ENCODE measurements at regions not wholly inside any gene's neighbourhood (a gene's known extent, or its start where the extent isn't known, plus 50 kb on each side); places are given as distances from the start of the nearest gene placed in this dataset.
"Not testable (repeated sequence)": the region's sequence is repeated elsewhere in the genome, so short reads cannot be mapped to it uniquely, and the experiment has no call there.

DNA sequence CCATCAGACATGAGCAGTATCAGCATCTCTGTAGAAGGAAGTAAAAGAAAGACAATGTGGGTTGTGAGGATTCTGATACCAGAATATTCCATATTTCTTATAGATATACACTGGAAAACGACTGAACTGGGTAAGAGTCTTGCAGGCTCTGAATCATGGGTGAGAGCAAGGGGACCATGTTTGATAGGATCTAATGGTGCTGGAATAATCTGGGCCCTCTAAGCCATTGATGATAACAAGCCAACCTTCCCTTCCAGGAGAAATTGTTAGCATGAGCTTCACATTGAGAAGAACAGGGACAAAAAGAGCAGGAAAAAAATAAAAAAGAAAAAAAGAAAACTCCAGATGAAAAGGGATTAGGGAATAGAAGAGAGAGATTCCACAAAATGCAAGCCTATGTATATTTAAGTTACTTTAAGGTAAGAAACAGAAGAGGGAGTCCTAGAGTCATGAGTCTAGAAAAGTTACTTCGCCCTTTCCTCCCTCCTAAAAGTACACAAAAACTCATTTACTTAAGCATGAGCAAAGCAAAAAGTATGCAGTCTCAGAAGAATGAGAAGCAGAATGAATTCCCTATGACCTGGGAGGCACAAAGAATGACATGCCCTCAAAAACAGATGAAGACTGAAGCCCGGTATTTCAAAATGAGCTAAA, 181.9 kb downstream of the TMEM26 start:
- peak in 1 of 3 donors; percentile 36 for DNase-seq

DNA sequence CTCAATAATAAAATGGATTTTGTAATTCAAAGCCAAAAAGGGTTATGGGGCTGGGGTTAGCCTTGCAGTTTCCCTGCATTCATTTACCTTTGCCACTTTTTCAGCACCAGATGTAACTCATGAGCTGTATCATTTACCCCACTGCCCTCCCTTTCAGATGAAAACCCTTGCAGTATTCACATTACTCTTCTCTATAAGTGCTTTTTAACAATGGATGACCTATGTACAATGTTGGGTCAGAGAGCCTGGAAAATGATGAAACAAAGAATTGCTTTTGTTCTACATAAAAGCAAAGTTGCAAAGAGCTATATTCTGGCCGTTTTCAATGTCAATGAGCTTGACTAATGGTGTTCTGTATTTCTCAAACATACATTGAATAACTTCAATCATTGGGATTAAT, 189.7 kb downstream of the TMEM26 start:
- no peak for DNase-seq

DNA sequence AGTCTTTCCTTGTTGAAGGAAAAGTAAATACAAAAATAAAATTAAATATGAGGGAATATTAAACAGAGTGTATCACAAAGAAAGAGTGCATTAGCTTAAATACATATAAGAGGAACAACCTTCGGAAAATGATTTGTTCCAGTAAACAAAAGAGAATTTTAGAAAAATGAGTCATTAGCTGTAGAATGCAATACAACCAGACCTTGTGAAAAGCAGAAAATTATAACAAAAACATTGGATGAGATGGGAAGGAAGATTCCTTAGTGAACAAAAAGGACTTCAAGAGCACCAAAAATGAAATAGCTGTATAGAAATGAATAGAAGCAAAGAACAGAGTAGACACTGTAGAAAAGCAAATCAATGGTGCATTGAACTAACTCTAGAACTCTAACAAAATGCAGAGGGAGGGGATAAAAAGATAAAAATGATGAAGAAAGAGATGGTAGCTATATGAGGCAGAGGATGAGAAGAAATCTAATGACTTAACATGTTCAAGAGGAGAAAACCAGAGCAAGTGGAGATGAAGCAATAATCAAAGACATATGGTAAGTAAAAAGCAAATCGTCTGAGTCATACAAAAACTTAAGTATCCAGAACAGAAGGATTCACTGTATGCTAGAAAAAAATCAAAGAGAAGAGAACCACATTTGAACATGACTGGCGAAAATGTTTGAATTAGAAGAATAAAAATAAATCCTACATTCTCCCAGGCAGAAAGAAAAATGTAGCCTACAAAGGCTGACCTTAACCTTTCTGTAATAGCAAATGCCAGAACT, 190.5 kb downstream of the TMEM26 start:
- DNase-seq = peak in 1 of 3 donors; percentile 52

DNA sequence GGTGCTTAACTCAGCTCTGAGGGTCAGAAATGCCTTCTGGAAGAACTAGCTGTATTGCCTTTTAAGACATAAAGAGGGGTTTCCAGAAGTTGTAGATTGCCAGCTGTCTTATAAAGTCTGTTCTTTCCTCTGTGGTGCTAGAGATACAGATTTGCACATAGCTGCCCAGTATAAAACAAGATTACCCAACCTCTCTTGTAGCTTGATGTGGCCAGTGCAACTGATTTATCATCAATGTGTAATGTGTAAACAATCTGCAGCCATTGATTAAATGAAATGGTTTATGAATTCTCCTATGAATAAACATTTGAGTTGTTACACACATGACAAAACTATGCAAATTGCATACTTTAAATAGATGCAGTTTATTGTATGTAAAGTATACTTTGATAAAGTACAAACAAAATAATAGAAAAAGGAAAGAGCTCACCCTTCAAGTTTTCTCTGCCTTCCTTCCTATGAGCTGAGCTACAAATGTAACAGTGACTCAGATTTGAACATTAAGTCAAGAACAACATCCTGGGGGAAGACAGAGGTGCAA, 195.2 kb downstream of the TMEM26 start:
- no peak for DNase-seq

DNA sequence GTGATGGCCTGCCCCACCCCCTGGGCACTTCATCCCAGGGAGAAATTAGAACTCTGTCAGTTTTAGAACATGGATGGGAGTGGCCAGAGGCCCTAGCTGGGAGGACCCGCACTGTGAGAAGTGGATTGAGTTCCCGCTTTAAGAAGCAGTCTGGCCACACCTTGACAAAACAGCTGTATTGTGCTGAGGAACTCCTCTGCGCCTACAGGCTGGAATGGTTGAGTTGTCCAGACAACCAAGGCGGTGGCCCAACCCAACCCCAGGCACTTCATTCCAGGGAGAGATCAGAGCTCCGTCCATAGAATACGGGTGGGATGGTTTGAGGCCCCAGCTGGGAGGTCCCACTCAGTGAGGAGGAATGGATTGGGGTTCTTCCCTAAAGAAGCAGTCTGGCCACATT, 196.0 kb downstream of the TMEM26 start:
- DNase-seq = no peak

DNA sequence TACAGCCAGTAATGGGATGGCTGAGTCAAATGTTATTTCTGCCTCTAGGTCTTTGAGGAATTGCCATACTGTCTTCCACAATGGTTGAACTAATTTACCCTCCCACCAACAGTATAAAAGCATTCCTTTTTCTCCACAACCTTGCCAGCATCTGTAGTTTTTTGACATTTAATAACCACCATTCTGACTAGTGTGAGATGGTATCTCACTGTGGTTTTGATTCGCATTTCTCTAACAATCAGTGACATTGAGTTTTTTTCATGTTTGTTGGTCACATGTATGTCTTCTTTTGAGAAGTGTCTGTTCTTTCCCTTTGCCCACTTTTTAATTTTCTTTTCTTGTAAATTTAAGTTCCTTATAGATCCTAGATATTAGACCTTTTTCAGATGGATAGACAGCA, 200.9 kb downstream of the TMEM26 start:
- DNase-seq = not testable (repeated sequence)

DNA sequence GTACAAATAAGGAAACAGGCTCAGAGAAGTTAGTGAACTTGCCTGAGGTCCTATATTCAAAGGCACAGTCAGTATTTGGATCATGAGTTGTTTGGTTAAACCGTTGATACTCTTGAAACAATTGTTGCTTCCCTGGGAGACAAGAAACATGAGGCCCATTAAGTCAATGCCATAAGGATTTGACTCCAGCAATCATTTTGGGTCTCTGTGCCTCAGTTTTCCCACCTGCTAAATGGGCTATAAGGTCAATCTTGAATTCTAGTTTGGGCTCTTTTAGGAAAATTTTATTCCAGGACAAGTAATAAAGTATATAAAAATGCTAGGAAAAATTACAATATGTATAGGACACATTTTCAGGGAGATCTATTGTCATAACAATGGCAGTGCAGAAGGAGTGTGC, 202.1 kb downstream of the TMEM26 start:
- DNase-seq = no peak

DNA sequence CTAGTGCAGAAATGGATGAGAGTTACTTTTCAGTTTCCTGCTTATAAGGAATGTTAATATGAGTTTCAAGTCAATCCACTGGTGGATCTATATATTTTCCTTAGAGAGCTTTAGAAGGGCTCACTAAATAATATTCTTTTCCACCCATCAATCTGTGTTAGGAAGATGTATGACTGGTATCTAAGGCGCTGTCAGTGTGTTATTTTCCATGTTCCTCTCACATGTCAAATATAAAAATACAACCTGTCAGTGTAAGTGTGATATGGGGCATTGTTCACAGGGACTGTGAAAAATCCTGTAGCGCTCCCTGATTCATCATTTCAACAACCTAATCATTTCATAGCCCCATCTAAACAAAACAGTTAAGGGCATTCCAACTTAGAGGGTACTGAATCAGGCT, 203.1 kb downstream of the TMEM26 start:
- DNase-seq = no peak

DNA sequence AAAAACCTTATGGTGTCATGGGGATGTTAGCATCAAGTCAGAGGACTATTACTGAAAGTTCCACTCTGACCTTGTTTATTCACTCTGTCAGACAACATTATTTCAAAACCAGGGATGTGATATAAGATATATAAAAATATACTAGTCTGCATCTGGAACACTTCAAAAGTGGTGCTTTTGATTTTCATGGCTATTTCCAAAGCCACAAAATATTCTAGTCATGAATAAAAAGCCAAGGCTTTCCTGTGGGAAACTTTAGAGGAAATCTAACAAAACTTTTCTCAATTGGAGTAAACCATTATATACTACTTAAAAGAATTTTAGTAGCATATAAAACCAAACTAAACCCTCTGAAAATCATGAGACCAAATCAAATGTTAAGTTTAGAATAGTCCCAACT, 205.2 kb downstream of the TMEM26 start:
- DNase-seq = no peak

DNA sequence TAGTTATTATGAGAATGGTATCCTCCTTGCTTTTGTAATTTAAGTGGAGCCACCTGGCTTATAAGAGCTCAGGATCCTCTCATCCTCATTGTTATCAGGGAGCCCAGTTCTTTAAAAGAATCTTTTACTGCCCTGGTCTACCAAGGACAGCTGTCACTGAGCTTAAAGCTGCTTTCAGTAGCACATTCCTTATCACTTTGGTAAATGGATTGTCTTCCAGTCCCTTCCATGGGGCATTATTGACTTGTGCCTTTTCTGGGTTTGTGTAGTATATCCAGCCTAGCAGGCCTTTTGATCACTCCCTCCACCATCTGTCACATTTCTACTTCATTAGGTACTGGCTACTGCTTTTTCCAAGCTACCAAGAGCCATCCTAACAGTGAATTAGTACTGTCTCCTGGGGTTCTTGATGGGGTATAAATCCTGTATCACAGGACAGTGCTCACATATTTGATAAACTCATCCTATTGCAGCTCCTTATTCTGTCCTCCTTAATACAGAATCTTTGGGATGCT, 208.9 kb downstream of the TMEM26 start:
- DNase-seq = no peak

DNA sequence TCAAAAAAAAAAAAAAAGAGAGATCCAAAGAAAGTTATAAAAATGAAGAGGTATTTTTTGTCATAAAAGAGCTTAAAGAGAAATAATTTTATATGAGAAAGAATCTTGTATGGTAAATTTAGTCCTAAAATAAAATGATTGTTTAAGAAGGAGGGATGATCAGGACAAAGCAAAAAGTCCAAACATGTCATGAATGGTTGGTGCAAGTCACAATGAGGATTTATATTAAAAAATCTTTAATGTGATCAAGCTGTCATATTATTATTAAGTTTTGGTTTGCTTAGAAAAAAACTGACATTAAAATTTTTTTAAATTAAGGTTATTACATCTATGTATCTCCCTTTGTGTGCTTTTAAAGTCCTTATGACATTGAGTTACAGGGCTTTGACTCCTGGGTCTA, 220.4 kb downstream of the TMEM26 start:
- DNase-seq = no peak

DNA sequence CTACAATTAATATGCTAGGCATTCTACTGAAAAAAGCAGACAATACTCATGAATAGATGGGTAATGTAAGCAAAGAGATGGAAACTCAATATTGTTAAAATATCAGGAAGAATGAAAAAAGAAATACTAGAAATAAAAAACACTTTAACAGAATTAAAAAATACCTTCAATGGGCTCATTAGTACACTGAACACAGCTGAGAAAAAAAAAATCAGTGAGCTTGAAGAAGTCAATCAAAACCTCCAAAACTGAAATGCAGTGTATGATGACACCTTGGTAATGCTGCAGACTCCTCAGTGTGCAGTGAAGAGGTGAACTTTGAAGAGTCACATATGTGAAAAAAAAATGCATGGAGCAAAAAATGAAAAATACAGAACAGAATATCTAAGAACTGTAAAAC, 227.2 kb downstream of the TMEM26 start:
- DNase-seq = no peak

DNA sequence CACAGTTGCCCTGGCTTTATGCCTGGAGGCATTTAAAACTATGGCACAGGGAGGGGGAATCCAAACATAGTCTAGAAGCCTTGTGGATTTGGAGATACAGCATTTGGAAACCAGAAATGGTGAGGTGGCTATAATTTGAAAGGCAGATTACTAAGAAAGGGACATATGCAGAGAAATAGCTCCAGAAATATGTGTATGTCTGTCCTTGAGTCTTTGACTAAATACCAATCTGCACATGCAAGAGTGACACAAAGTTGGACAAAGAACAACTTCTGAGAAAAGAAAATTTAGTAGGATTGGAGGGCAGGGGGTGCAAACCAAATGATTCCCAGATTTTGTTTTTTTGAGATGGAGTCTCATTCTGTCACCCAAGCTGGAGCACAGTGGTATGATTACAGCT, 229.6 kb downstream of the TMEM26 start:
- DNase-seq = no peak

DNA sequence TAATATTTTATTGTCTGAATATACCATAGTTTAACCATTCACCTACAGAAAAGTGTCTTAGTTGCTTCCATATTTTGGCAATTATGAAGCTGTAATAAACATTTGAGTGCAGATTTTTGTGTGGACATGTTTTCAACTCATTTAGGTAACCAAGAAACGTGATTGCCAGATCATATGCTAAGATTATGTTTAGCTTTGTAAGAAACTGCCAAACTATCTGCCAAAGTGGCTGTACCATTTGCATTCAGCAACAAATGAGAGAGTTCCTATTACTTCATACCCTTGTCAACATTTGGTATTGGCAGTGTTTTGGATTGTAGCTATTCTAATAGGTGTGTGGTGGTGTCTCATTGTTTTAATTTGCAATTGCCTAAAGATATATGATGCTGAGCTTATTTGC, 233.5 kb downstream of the TMEM26 start:
- no peak for DNase-seq

DNA sequence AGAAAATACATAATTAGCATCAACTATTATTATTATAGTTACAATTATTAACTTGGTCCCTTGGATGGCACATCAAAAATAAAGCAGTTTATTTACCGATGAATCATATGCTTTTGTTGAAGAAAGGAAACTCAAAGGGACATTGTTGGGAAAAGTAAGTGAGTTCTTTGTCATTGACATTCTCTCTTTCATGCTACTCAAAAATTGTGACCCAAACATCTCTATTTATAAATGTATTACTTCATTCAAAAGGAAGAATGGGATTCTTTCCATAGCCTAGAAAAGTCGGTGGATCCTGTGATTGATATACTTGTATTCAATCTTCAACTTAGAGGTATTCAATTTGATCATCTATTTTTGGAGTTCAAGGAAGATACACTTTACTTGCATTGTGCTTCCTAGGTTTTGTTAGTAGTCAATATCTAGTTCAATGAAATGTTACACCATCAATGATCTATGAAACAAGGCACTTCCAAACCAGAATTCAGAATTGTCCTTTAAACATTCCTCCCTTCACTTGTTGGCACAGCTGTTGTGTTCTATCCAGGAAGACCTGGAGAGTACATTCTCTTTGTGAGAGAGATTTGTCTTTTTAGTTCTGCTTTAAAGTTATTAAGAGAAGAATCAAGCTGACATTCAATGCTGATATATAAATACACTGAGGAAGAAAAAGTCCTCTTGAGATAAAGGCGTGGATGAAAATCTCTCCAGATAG, 235.2 kb downstream of the TMEM26 start:
- DNase-seq = no peak

DNA sequence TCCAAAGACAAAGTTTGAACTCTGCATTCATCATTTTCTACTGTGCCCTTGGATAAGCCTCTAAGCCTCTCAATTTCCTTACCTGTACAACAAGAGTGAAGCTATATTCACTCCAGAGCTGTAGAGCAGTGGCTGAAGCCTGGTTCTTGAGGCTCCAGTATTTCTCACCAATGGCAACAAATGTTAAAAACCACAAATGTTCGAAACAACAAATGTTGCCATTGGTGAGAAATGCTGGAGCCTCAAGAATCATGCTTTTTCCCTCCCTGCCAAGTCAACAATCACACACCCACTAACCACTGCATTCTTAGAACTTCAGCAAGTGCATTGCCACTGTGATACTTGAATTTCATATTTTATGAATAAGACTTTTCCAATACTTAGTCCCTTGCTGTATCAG, 237.9 kb downstream of the TMEM26 start:
- no peak for DNase-seq

DNA sequence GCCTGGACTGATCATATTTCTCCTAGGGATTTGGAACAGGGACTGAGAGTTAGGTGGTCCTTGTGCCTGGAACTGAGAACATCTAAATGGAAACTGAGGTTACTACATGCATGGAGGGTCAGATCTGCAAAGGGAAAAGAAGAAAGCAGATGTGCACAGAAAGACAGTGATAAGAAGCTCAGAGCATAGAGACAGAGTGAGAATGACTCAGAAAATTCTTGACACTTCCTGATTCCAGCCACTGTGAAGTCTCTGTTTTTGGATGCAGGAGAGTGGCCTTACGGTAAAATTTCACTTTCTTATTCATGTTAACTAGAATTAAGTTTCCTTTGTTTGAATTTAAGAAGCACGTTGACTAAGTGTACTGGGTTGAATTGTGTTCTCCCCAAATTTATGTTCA, 241.7 kb downstream of the TMEM26 start:
- DNase-seq = no peak

DNA sequence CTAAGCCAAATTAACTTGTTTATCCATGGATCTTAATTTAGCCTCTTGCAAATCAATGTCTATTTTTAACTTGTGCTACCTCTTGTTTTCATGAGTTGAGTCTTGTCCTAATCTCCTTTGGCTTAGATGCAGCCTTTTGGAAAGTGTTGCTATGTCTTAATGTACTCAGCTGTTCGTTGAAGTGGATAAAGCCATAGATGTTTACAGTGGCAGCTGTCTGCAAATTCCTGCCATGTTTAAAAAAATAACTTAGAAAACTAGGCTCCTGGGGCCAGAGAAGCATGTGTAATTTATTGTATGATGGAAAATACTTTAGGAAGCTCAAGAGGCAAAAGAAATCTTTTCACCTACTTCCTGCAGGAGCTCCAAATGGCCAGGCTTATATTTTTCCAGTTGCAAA, 253.1 kb upstream of the RHOBTB1 start:
- DNase-seq = peak; percentile 79 to 93 (median 87)

DNA sequence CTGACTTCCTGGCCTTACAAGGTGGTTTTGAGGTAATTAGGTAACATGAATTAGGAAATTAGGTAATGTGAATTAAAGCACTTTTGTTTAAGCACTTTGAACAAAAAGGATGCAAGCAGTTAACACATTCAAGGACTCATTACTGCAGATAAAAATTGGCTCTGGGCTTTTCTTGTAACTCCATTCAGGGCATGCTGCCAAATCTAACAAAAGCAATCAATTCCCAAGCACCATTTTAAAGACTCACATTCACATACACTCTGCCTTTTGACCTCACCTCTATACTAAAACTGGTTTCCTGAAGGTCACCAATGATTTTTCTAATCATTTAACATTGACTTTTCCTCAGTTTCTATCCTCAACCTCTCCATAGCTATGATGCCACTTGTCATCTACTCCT, 251.2 kb upstream of the RHOBTB1 start:
- no peak for DNase-seq

DNA sequence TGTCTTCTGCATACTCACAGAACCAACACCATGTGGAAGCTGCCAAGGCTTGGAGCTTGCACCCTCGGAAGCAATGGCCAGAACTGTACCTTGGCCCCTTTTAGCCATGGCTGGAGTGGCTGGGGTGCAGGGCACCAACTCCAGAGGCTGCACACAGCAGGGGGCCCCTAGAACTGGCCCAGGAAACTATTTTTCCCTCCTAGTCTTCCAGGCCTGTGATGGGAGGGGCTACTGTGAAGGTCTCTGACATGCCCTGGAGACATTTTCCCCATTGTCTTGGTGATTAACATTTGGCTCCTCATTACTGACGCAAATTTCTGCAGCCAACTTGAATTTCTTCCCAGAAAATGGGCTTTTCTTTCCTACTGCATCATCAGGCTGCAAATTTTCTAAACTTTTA, 248.6 kb upstream of the RHOBTB1 start:
- DNase-seq = not testable (repeated sequence)

DNA sequence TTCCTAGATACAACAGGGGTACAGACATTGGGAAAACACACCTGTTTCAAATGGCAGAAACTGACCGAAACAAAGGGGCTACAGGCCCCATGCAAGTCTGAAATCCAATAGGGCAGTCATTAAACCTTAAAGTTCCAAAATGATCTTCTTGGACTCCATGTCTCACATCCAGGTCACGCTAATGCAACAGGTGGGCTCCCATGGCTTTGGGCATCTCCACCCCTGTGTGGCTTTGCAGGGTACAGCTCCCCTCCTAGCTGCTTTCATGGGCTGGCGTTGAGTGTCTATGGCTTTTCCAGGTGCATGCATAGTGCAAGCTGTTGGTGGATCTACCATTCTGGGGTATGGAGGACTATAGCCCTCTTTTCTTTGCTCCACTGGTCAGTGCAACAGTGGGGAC, 248.1 kb upstream of the RHOBTB1 start:
- DNase-seq = no peak

DNA sequence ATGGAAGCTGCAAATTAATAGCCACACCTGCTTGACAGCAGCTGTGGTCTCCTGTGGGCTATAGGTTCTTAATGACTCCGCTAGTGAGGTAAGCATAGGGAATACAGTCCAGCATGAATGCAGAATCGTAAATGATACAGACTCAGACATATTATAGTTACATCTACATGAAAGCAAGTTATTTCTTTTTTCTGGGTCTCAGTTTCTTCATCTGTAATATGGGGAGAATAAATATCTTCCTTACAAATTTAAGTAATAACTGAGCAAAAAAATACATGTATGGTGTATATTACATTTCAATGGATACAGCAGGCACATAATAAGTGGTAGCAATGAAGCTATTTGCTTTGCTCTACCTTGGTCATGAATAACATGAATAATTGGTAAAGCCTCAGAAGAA, 245.9 kb upstream of the RHOBTB1 start:
- DNase-seq = no peak

DNA sequence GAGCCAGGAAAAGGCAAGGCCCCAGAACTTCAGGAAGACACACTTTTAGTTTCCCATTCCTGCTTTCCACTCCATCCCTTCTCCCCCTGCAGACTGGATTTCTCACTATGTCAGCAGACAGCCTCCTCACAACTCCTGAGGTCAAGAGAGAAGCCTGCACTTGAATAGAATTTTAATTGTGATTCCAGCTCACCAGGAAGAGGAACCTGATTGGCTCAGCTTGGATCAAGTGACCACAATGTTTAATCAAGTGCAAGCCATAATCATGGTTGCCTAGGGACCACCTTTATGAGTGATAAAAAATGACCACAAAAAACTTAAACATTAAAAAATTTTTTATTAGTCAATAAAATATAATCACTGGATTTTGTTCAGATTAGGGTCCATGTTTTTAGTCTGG, 244.7 kb upstream of the RHOBTB1 start:
- no peak for DNase-seq
